Stomach (tissue), 4 donors: ENCODE measurements at regions not wholly inside any gene's neighbourhood (a gene's known extent, or its start where the extent isn't known, plus 50 kb on each side); places are given as distances from the start of the nearest gene placed in this dataset.

Source experiments
- CTCF ChIP-seq, 7 experiments: fragments of 450-650 bp in 4 of 7; fragments of 200-600 bp in 3 of 7; sonication (generic) in 3 of 7; IDR thresholded peaks; one replicate each; pipeline ENCODE4 v1.5.1; 2016 to 2019; ENCODE audit warnings: antibody characterized with exemption in 7 of 7, control low read depth in 2 of 7, mild to moderate bottlenecking in 1 of 7
- POLR2A ChIP-seq, 4 donors: fragments of 450-650 bp; IDR thresholded peaks; one replicate each; pipeline ENCODE4 v1.6.1; 2016; ENCODE audit warnings: antibody characterized with exemption in 4 of 4, control low read depth in 2 of 4, mild to moderate bottlenecking in 1 of 4, moderate library complexity in 1 of 4
- POLR2AphosphoS5 ChIP-seq, 3 donors: sonication (generic); formaldehyde crosslinking; IDR thresholded peaks; one replicate each; pipeline ENCODE4 v1.6.1; 2016; ENCODE audit warnings: antibody characterized with exemption in 3 of 3

- TF ChIP-seq POLR2A (IDR thresholded peaks at IDR 0.05) (no peak), CTCF (IDR thresholded peaks at IDR 0.05) (no peak), POLR2AphosphoS5 (IDR thresholded peaks at IDR 0.05) (no peak)
These were observed 342.3 kb downstream of the RPRM start for GRCh38 chr2:153136216-153136615.
